MM.1S (cell line): ENCODE measurements at regions not wholly inside any gene's neighbourhood (a gene's known extent, or its start where the extent isn't known, plus 50 kb on each side); places are given as distances from the start of the nearest gene placed in this dataset.

Source experiments
- DNase-seq: peaks from one replicate; pipeline ENCODE4 v3.0.0-alpha.2; 2015
- H2AFZ ChIP-seq: fragments of 300-600 bp; sonication (generic); 2 replicates; pipeline ENCODE4 v1.6.0; 2016; ENCODE audit warnings: antibody characterized with exemption, low read length
- H3F3A ChIP-seq: fragments of 300-600 bp; sonication (generic); 2 replicates; pipeline ENCODE4 v1.6.1; 2016; ENCODE audit warnings: mild to moderate bottlenecking, antibody characterized with exemption, low read length, moderate library complexity, mixed read lengths; ENCODE audit not compliant: insufficient read depth
- H3K27ac ChIP-seq: fragments of 300-600 bp; sonication (generic); 2 replicates; pipeline ENCODE4 v1.5.1; 2016; ENCODE audit warnings: mild to moderate bottlenecking, low read length
- H3K27me3 ChIP-seq: fragments of 300-600 bp; sonication (generic); replicated peaks from 2 replicates; pipeline ENCODE4 v1.6.0; 2016; ENCODE audit warnings: low read length; ENCODE audit not compliant: insufficient read depth
- H3K36me3 ChIP-seq: fragments of 300-600 bp; sonication (generic); replicated peaks from 2 replicates; pipeline ENCODE4 v1.6.1; 2016; ENCODE audit warnings: mild to moderate bottlenecking, low read length, mixed read lengths; ENCODE audit not compliant: insufficient read depth
- H3K4me1 ChIP-seq: fragments of 300-600 bp; sonication (generic); 2 replicates; pipeline ENCODE4 v1.6.1; 2016; ENCODE audit warnings: low read length, mixed read lengths
- H3K4me2 ChIP-seq: fragments of 300-600 bp; sonication (generic); 2 replicates; pipeline ENCODE4 v1.6.0; 2016; ENCODE audit warnings: low read depth, low read length
- H3K4me3 ChIP-seq: fragments of 300-600 bp; sonication (generic); 2 replicates; pipeline ENCODE4 v1.5.1; 2016; ENCODE audit warnings: low read length, mixed read lengths
- H3K79me2 ChIP-seq: fragments of 300-600 bp; sonication (generic); 2 replicates; pipeline ENCODE4 v1.6.1; 2016; ENCODE audit warnings: mixed run types, low read length, mixed read lengths
- H3K9ac ChIP-seq: fragments of 300-600 bp; sonication (generic); 2 replicates; pipeline ENCODE4 v1.6.1; 2016; ENCODE audit warnings: low read length, mixed read lengths
- H3K9me2 ChIP-seq: fragments of 300-600 bp; sonication (generic); replicated peaks from 2 replicates; pipeline ENCODE4 v1.6.1; 2016; ENCODE audit warnings: mild to moderate bottlenecking, low read length, mixed read lengths; ENCODE audit not compliant: insufficient read depth
- H3K9me3 ChIP-seq: fragments of 300-600 bp; sonication (generic); replicated peaks from 2 replicates; pipeline ENCODE4 v1.6.1; 2016; ENCODE audit warnings: mild to moderate bottlenecking, low read length, mixed read lengths; ENCODE audit not compliant: insufficient read depth
- H4K20me1 ChIP-seq: fragments of 300-600 bp; sonication (generic); 2 replicates; pipeline ENCODE4 v1.6.1; 2016; ENCODE audit warnings: mild to moderate bottlenecking, low read length, moderate library complexity, mixed read lengths; ENCODE audit not compliant: insufficient read depth
- CTCF ChIP-seq: fragments of 300-600 bp; sonication (generic); IDR thresholded peaks from 2 replicates; pipeline ENCODE4 v1.5.1; 2016; ENCODE audit warnings: antibody characterized with exemption, low read length, mixed read lengths
- EZH2 ChIP-seq: fragments of 300-600 bp; sonication (generic); optimal IDR thresholded peaks from 2 replicates; pipeline ENCODE3; 2017; ENCODE audit warnings: low read depth, mild to moderate bottlenecking, antibody characterized with exemption, low read length, mixed read lengths
- EZH2phosphoT487 ChIP-seq: fragments of 300-600 bp; sonication (generic); IDR thresholded peaks from 2 replicates; pipeline ENCODE4 v1.6.1; 2018; ENCODE audit warnings: antibody characterized with exemption, low read length

- TF ChIP-seq EZH2phosphoT487: no peak
- no peak for TF ChIP-seq CTCF
- TF ChIP-seq EZH2: no peak
- H3F3A ChIP-seq: no peaks in the 10 kb centered on the region; the same call in 1 of the 2 replicates
- H4K20me1 ChIP-seq: no peaks in the 10 kb centered on the region
- no peaks in the 10 kb centered on the region for H3K79me2 ChIP-seq
- no peak overlapping the region for H3K4me3 ChIP-seq
- no peaks in the 10 kb centered on the region for H3K36me3 ChIP-seq
- no peaks in the 10 kb centered on the region for H3K9me3 ChIP-seq
- no peaks in the 10 kb centered on the region for H3K9me2 ChIP-seq
- no peak overlapping the region for H3K9ac ChIP-seq
- no peak overlapping the region for H3K4me2 ChIP-seq
- DNase-seq: no peak
- no peak overlapping the region for H2AFZ ChIP-seq
- H3K27me3 ChIP-seq: no peaks in the 10 kb centered on the region
- H3K4me1 ChIP-seq: peaks cover 11% of the 10 kb centered on the region; the same call in 1 of the 2 replicates
- no peak overlapping the region for H3K27ac ChIP-seq
Observed at GRCh38 chr5:162990063-162990462, 447.3 kb upstream of the CCNG1 start.

- Histone ChIP-seq H3K9me2 (no peaks in the 10 kb centered on the region), H3K9ac (no peak overlapping the region), H3K4me2 (no peak overlapping the region), H3K79me2 (no peaks in the 10 kb centered on the region), H3K27me3 (no peaks in the 10 kb centered on the region), H2AFZ (no peak overlapping the region), H3F3A (no peaks in the 10 kb centered on the region; the same call in 1 of the 2 replicates), H3K4me3 (no peak overlapping the region), H3K4me1 (peaks cover 11% of the 10 kb centered on the region; the same call in 1 of the 2 replicates), H3K36me3 (no peaks in the 10 kb centered on the region), H3K27ac (no peak overlapping the region), H4K20me1 (no peaks in the 10 kb centered on the region), H3K9me3 (no peaks in the 10 kb centered on the region)
- TF ChIP-seq EZH2 (no peak), CTCF (no peak), EZH2phosphoT487 (no peak)
- DNase-seq: peak; percentile 52
Observed at GRCh38 chr5:162990856-162991497, 446.4 kb upstream of the CCNG1 start.

GRCh38 chr5:162995568-162995967, 441.8 kb upstream of the CCNG1 start:
- no peaks in the 10 kb centered on the region for H4K20me1 ChIP-seq
- H3K79me2 ChIP-seq: no peaks in the 10 kb centered on the region
- H3K27ac ChIP-seq: no peak overlapping the region
- no peaks in the 10 kb centered on the region; the same call in 1 of the 2 replicates for H3F3A ChIP-seq
- no peak overlapping the region for H3K4me3 ChIP-seq
- H3K27me3 ChIP-seq: no peaks in the 10 kb centered on the region
- no peak for TF ChIP-seq CTCF
- DNase-seq: no peak
- no peaks in the 10 kb centered on the region for H3K9me2 ChIP-seq
- no peaks in the 10 kb centered on the region for H3K9me3 ChIP-seq
- no peak overlapping the region for H3K4me2 ChIP-seq
- peaks cover 9% of the 10 kb centered on the region; the same call in 1 of the 2 replicates for H3K4me1 ChIP-seq
- no peak overlapping the region for H3K9ac ChIP-seq
- H3K36me3 ChIP-seq: no peaks in the 10 kb centered on the region
- H2AFZ ChIP-seq: no peak overlapping the region
